NCI-H1417 treated with DMSO at 0.1 percent for 48 hours (cell line): ENCODE measurements at regions not wholly inside any gene's neighbourhood (a gene's known extent, or its start where the extent isn't known, plus 50 kb on each side); places are given as distances from the start of the nearest gene placed in this dataset.
A peak's percentile ranks its signal among the peaks of the same experiment; 100 is the strongest.

Experiments used
- DNase-seq: peaks from one replicate; lab custom pipeline; 2025; lab: John Stamatoyannopoulos, UW

GRCh38 chr6:87995461-87995860, 52.2 kb upstream of the SPACA1 start:
- DNase-seq: no peak

DNA sequence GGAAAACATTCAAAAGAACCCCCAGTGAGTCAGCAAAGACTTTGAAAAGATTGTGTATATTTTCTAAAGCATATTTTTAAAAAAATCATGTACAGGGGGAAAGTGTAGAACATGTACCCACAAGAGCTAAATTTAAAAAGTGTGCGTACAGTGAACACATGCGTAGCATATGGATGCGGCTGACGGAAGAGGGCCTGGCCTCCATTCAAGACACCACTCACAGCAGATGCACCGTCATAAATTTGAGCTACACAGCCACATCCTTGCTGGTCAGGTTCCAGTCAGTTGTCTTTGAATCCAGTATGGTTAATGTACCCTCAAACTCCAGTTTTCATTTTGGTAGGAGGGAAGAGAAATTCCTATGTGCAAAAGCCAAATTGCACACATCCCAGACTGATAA, 54.3 kb upstream of the SPACA1 start:
- no peak for DNase-seq

DNA sequence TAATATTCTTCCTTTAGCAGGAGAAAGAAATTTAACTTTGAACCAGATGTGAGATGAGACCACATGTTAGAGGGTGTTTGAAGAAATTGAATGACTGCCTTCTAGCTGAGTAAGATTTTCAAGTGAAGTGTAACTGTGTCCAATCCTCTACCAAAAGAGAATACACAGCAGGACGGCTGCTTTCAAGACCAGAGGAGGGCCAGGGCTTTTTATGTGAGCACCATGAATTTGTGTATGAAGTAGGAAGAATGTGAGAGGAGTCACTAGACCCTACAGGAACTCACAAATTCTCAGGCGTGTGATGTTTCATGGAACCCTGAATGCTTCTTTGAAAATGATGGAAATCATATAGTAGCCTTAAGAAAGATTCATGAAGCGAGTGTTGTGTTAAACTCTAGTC, 56.8 kb upstream of the SPACA1 start:
- DNase-seq: no peak

DNA sequence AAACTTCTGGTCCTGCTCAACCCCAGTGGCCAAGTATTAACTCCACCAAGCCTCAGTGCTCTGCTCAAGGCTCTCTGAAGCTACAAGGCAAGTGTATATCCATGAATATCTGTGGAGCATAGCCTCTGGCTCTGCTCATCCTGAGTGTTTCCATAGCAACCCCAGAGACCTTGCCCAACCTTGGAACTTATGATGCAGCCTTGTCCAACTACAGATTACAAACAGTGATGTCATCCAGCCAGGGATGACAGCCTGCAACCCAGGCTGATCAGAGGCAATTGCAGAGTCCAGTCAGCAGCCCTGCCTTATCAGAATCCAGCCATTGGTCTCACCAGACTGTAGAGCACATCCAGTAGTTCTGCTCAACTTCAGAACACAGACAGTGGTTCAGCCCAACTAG, 65.5 kb upstream of the SPACA1 start:
- no peak for DNase-seq

DNA sequence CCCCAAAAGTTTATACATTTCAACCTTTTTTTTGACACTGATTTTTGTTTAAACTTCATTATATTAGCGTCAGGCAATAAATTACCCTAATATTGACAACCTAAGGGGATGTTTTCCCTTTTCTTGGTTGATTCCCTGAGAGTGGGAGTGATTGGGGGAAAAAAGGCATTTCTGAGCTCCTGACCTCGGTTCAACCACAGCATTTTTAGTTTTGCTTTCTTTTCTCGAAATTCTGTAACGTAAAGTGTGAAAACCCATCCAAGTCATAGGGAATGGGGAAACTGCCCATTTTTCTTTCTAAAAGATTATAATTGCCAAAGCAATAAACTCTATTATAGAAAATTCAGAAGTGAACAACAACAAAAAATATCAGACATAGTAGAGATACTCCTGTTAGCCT, 67.9 kb upstream of the SPACA1 start:
- DNase-seq: no peak

DNA sequence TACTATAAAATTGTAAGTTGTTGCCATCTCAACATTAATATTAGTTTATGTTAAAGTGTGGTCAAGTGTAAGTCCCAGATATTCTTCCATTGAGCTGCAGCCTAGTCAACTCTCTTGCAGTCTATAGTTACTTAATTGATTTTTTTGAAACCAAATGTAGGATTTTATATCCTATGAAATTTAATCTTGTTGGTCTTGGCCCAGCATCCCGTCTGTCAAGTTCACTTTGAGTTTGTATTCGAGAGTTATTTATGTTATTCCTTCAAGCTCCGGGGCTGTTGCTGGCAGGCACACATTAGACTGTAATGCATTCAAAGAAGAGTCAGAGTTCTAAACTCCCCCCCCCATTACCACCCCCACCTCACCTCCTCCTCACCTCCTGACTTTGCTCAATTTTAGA, 71.0 kb upstream of the SPACA1 start:
- DNase-seq: no peak

DNA sequence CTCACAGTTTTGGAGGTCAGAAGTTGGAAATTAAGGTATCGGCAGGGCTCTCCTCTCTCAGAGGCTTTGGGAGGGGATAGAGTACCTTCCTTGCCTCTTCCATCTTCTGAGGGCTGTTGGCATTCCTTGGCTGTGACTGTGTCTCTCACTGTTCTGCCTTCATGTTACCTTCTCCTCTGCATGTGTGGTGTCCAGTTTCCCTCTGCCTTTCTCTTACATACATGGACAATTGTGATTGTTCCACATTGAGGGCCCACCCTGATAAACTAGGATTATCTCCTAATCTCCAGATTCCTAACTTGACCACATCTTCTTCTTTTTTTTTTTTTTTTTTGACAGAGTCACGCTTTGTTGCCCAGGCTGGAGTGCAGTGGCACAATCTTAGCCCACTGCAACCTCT, 72.1 kb upstream of the SPACA1 start:
- no peak for DNase-seq

DNA sequence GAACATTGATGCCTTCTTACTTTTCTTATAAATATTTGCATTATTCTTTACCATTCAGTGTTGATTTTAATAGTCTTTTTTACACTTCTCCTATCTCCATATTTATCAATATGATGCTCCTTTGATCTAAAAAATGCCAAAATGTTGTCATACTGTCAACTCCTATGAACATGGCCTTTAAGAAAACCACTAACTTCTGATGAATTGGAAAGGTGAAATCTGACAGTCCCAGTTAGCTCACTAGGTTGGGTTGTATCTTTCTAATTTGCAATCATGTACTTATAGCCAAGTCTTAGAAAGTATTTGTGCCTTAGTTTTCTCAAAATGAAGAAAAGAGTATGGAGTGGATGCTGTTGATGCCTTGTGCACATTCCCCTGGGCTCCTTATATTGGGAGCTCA, 75.4 kb upstream of the SPACA1 start:
- DNase-seq: no peak

DNA sequence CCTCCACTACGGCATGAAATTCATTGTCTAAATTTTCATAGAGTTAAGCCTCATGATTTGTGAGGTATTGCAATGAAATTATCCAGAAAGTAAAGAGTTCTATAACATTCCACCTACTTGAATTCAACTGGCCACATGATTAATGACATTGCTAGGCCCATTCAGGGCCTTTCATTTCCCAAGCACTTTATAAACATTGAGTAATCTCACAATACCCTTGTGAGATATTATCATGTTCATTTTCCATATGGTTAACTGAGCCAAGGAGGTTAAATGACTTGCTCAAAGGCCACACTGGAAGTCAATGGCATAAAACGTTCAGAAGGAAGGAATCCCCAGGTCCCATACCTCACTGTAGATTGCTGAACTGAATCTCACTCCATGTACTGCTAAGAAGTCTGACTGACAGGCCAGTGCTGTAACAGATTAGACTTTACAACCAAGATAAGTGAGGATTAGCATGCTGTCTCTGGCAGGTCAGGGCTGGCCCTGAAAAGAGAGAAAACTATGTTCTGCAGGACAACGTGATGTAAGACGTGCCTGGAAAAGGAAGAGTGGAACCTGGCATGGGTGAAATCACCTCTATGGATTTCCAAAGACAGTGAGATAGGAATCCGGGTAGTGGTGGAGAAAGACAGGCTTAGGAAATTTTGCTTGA, 75.9 kb upstream of the SPACA1 start:
- no peak for DNase-seq

- DNase-seq: peak; percentile 28
Measured at GRCh38 chr6:87968435-87969278, 79.0 kb upstream of the SPACA1 start.

- no peak for DNase-seq
Measured at GRCh38 chr6:87965806-87966205, 81.8 kb upstream of the SPACA1 start.

GRCh38 chr6:87959083-87959482, 88.6 kb upstream of the SPACA1 start:
- DNase-seq: no peak

- no peak for DNase-seq
Measured at GRCh38 chr6:87951751-87952150, 95.9 kb upstream of the SPACA1 start.

- DNase-seq: no peak
Measured at GRCh38 chr6:87950614-87951013, 97.0 kb upstream of the SPACA1 start.

DNA sequence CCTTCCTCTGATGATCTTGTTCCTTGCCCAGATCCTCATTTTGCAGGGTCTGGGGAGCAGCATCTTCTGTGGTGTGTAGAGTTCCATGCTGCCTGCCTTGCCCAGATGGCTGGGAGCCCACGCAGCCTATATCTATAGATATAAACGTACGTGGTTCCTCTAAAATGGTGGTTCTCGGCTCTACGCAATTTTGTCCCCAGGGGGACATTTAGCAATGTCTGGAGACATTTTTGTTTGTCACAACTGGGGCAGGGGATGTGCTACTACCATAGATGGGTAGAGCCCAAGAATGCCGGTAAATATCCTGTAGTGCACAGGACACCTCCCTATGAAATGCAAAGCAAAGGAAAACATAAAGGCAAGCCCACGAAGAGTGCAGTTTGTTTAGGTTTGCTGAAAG, 98.4 kb upstream of the SPACA1 start:
- no peak for DNase-seq

DNA sequence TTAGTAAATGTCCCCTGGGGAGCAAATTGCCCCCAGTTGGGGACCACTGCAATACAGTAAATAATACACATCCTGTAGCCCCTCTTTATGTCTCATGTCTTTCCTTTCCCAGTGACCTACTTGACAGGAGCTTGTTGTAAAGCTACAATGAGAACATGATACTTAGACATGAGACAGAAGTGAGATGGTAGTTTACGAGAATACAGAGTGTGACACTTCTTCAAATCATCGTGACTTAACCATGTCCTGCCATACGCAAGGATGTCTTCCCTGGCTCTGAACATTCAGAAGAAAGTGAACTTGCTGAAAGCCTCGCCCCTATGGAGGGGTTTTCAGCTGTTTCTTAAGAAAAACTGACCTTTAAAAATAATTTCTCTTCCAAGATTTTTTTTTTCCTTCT, 101.0 kb upstream of the SPACA1 start:
- no peak for DNase-seq

- DNase-seq: no peak
Measured at GRCh38 chr6:87945966-87946365, 101.7 kb upstream of the SPACA1 start.

DNA sequence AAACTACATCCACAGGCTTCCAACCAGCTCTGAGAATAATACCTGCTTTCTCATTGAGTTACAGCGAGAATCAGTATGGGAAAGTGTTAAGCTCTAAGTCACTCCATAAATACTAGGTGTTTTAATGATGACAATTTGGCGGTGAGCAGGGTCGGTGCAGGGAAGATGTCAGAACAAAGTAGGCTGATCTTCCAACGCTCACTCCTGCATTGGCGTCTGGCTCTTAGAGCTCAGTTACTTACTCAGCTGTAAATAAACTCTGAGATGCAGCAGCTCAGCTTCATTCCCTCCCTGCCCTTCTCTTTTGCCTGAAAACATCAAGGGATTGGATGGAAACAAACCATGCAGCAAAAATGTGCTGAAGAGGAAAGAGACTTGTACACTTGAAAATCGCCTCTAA, 102.5 kb upstream of the SPACA1 start:
- no peak for DNase-seq

DNA sequence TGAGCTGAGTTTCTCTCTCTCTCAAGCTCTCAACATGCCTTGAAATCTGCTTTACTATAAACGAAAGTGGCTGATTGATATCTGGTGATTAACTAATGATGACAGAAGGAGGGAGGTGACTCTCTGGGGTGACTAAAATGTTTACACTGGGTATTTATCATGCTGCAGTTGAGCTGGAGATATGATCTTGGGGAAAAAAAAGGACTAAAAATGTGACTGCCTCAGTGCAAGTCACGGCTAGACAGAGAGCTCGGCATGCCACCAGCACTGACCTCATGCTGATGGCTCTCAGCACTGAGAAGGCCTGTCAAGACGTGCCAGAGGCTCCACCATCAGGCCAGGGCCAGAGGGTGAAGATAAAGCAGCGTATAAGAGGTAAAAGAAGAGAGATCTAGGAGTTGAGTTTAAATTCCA, 103.1 kb upstream of the SPACA1 start:
- no peak for DNase-seq

DNA sequence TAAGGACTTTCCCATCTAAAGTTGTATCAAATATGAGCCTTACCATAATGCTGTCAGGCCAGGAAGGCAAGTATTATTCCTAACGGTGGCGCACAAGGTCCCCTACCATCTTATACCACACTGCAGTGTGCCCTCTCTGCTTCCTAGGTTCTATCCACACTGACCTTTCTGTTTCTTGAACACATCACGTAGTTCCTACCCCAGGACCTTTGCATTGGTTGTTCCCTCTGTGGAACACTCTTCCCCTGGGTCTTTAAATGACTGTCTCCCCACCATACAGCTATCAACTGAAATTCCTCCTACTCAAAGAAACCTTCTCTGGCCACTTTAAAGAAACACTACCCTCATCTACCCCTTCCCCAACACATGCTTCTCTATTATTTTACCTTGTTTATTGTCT, 104.5 kb upstream of the SPACA1 start:
- DNase-seq: no peak

GRCh38 chr6:87941556-87942358, 105.9 kb upstream of the SPACA1 start:
- no peak for DNase-seq

DNA sequence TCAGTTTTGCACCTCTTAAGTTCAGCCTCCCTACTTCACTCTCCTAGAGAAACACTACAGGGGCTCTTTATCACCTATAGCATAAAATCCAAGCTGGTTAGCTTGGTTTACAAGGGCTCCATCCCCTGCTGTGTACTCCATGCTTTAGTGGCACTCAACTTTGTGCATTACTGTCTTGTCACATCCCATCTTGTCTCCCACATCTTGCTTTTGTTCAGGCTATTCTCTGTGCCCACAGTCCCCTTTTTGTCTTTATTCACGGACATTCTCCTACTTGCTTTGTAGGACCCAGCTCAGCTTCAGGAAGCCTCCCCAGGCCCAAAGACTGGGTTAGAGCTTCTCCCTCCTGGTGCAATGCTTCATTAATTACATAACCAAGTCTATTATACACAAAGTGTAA, 107.9 kb upstream of the SPACA1 start:
- no peak for DNase-seq

- DNase-seq: no peak
Measured at GRCh38 chr6:87938287-87938686, 109.4 kb upstream of the SPACA1 start.
